Stimulated activated CD8-positive, alpha-beta memory T cell treated with anti-CD3 and anti-CD28 coated beads, Interleukin-4, amount 100 ng/mL, for 24 hours (primary cell): ENCODE measurements at regions not wholly inside any gene's neighbourhood (a gene's known extent, or its start where the extent isn't known, plus 50 kb on each side); places are given as distances from the start of the nearest gene placed in this dataset.

ENCODE experiments used
- DNase-seq: peaks from one replicate; pipeline ENCODE4 v3.0.0-alpha.2; 2020; ENCODE audit warnings: low read depth

DNA sequence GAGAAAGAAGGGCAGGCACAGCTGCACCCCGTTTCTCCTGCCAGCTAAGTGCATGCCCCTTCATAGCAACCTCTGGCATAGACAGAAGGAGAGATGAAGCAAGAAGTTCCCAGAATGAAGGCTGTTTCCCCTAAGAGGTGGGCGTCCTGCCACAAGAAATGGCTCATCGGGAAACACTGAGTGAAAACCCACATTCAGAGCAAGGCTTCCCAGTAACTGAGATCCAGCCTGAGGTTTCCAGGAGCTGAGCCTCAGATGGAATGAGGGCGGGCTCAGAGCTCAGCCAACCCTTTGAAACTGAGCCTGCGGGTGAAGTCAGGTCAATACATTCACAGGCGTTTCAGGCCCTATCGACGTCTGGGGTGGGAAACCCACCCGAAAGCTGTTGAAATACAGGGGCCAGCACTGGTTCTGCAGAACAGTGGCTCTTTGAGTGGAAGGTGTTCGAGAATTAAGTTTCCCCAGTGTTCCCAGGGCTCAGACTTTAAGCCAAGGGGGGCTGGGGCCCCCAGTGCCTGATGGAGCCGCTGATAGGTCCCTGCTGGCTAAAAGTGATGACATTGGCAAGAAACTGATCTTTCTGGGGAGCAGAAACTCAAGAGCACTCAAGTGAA, 510.2 kb downstream of the RPS24 start:
- no peak for DNase-seq

DNA sequence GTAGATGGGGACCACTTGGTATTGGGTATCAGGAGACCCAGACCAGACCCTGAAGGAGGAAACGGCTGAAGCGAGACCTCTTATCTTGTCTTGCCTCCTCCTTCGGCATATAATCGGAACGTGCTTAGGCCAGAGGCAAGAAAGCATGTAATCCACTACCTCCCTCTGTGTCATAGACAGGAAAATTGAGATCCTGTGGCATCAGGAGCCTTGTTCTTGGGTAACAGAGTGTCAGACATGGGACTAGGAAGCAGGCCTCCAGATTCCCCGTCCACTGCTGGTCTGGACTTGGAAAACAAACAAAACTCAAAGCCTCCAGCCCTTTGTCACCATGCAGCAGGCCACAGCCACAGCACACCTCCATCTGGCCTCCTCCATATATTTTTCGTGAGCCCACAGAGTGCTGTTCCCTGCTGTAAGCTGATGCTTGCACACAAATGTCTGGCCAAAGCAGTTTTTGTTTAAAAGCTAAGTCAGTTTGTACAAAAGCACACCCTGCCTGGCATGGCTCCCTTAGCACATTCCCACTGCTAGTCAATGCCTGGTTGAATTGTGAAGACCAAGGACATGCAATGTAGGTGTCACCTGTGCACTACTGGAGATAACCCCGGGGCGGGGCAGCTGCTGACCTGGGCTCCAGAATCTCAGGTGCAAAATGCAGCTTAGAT, 510.9 kb downstream of the RPS24 start:
- DNase-seq: no peak

DNA sequence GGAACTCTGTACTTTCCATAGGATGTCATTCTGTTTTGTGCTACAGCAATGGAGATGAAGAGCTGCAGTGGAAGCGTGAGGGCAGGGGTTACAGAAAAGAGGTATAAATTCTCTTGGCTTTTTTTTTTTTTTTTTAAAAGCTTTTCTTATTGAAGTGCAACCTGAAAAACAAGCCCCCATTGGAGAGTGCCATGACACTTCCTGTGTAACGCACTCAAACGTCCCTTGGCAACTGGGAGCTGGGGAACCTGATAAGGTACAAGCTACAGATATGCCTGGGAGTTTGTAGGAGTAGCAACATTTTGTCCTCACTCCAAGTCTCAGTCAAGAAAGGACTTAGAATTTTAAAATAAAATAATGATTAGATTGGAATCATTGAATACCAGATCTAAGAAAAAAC, 512.1 kb downstream of the RPS24 start:
- no peak for DNase-seq

DNA sequence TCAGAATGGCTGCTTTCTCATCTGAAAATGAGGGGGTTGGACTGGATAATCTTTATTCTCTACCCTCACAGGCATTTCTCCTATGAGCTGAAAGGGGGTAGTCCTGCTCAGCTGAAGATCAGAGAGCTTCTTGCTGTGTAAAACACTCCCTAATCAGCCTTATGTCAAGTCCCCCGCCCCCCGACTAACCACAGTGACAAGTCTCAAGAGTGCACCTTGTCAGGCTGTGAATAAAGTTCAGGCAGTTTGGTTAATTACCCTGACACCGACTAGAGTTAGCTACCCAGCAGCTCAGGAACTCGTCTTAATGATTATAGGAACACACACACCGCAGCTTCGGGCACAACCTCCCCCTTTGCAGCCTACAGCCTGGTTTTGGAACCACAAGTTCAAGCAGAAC, 513.7 kb downstream of the RPS24 start:
- DNase-seq: no peak

DNA sequence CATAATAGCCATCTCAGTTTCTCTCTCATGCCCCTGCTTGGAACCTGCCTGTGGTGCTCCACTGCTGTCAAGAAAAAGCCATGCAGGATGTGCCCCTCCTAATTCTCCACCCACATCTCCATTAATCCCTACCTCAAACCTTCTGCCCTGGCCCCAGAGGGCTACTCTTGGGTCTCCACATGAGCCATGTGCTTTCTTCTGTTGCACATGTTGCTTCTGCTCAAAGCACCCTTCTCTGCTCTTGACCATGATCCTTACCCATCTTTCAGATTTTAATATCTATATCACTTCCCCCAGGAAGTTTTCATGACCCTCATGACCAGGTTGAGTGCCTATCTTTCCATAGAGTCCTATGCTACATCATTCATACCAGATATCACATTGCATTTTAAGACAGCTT, 514.2 kb downstream of the RPS24 start:
- no peak for DNase-seq

DNA sequence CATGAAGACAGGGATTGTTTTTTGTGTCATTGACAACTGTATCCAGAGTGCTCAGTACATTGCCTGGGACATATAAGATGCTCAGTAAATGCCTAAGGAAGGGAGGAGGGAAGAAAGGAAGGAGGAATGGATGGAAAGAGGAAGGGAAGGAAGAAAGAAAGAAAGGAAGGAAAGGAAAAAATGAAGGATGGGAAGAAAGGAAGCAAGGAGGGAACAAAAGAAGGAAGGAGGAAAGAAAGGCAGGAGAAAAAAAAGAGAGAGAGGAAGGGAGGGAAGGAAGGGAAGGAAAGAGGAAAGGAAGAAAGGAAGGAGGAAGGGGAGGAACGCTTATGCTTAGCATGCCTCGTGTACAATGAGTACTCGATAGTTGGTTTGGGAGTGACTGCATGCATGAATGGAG, 514.7 kb downstream of the RPS24 start:
- no peak for DNase-seq

DNA sequence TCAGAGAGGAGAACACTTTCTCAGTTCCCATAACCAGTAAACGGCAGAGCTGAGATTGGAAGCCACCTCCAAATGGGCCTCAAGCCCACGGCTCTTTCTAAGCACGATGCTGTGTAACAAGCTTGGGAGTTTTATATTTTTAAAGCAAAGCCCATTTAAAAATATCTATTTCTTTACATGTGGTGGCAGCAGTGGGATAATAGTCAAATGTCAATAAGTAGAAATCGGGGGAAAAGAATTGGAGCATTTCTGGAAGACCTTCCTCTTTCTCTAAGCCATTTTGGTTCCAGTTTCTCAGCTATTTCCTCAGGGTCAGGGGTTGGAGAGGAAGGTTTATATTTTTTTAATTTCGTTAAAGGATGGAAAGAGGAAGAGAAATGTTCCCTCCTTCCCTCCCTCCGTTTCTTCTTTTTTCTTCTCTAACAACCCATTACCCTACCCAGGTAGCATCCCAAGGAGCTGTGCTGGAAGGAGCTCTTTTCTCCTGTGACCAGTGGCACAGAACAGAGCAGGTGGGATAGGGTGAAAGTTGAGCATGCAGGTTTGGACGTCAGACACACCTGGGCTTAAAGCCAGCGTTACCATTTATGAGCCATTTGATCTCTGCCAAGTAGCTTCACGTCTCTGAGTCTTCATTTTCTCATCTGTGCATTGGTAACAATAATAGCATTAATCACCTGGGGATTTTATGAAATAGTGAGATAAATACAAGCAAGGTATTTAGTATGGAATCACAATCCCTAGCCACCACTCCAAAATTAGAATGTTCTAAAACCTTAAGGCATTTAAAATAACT, 515.7 kb downstream of the RPS24 start:
- no peak for DNase-seq

DNA sequence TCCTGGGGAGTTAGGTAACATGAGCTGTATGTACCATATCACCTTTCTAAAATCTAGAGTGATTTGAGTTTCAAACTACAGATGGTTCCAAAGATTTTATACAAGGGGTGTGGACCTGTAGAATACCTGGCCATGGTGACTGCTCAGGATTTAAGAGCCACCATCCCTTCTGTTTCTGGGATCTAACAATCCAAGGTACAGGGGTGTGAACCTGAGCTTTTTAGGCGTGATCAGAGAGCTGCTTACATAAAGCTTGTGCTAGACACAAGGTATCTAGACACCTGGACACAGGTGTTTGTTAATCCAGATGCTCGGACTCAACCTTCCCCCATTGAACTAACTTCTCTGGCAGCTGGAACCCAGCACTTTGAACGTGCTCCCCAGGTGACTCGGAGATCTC, 516.4 kb downstream of the RPS24 start:
- no peak for DNase-seq

DNA sequence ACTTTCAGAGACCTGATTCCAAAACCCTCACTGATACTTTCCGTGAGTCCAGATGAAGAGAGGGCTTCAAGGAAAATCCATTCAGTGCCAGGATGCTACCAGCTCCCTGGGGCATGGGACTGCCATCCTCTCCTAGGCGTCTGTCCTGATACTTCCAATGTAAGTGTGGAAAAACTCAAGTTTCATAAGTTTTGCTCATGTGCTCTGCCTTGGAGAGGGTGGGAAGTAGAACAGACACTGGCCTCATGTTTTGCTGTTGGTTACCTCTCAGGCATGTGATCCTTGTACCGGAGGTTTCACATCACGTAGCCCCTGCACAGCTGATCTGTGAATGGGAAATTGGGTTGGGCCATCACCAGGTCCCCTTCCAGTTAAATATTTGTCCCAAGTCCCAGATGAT, 517.1 kb downstream of the RPS24 start:
- no peak for DNase-seq

DNA sequence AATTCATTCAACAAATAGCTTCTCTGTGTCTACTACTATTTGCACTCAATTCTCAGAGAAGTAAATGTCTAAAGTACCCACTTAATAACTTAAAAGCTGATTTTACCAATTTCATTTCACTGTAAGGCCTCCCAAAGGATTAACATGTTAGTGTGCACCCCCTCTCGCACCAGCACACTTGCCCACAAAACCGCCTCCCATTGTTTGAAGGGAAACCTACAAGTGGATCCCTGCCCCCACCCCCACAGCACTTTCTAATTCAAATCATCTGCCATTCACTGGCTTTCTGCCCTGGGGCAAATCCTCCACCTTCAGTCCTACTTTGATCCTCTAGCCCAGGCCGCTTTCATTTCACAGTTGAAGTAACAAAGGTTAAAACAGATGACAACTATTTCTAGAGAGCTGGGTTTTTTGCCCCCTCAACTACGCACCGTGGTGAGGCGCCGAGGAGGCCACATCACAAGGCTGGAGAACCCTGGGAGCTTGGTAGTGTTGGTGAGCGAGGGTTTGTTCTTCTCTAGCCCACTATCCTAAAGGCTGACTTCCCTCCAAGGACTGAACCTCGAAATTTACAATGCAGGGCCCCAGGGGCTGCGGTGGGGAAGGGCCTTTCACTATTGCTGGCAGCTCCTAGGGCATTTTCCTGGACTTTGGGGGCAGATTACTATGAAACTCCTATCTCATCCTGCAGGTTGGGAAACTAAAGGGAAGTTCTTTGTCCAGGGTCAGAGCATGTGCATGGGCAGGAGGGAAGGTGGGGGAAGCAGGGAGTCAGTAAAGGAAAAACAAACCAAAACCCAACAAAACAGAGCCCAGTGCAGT, 517.4 kb upstream of the ZMIZ1 start:
- no peak for DNase-seq

DNA sequence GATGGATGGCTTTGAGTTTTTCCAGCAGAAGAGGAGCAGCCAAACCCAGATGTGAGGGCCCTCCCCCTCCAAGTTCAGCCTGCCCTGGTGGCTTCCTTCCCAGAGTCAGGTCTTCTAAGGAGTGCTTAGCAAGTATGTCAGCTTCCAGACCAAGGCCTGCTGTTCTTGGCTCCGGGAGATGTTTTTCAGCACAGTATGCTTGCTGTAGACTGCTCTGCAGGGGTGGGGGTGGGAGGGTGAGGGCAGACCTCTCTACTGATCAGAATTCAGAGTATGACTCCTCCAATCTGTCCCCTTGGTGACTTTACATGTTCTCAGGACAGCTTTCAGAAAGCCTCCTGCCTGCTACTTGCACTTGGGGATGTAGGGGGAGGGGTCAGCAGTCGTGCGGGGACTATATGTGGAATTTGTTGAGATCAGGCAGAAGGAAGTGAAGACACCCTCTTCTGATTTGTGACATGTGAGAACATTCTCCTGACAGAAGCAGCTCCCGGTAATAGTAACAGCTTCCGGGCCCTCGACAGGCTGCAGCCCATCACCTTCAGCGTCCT, 516.4 kb upstream of the ZMIZ1 start:
- no peak for DNase-seq

DNA sequence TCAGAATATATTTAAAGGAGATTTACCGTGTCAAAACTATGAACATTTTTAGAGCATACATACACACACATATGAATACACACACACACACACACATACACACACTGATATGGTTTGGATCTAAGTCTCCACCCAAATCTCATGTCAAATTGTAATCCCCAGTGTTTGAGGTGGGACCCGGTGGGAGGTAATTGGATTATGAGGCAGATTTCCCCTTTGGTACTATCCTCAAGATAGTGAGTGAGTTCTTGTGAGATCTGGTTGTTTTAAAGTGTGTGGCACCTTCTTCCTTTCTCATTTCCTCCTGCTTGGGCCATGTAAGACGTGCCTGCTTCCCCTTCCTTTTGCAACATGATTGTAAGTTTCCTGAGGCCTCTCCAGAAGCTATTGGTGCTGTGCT, 515.0 kb upstream of the ZMIZ1 start:
- no peak for DNase-seq

DNA sequence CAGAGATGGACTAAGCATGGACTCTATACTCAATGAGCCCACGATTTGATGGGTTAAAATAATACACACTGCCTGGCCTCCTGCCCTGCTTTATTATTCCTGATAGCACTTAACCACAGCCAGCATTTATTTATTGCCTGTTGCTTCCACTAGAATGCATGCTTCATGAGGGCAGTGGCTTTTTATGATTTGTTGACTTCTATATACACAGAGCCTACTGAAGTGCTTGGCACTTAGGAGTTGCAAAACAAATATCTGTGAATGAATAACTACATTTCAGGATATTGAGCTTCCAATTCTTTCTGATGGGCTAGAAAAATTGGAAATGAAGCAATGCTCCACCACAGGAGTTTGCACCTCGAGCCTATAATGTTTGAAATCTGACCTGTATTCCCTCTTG, 513.6 kb upstream of the ZMIZ1 start:
- DNase-seq: no peak

DNA sequence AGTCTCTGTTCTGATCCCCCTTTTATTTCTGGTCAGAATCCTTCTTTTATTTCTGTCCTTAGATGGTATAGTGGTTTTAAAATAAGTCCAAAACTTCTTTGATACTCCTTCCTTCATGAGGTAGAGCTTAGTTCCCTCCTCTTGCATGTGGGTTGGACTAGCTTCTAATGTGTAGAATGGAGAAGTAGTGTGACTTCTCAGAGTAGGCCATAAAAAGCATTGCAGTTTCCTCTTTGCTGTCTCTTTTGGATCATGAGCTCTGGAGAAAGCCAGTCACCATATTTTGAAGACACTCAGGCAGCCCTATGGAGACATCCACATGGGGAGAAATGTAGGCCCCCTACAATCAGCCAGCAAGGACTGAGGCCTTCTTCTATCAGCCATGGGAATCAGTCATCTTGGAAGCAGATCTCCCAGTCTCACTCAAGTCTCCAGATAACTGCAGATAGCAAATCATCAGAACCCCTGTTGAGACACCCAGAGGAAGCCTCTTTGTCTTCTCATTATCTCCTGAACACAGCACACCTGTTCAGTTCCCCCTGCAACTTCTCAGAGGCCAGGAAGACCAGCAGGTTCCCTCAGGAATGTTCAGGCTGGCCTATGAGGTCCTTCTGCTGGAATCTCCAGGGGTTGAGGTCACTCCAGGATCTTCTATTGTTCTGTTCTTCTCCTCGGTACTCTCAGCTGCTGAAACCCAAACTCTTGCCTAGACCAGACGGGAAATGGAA, 511.9 kb upstream of the ZMIZ1 start:
- no peak for DNase-seq

DNA sequence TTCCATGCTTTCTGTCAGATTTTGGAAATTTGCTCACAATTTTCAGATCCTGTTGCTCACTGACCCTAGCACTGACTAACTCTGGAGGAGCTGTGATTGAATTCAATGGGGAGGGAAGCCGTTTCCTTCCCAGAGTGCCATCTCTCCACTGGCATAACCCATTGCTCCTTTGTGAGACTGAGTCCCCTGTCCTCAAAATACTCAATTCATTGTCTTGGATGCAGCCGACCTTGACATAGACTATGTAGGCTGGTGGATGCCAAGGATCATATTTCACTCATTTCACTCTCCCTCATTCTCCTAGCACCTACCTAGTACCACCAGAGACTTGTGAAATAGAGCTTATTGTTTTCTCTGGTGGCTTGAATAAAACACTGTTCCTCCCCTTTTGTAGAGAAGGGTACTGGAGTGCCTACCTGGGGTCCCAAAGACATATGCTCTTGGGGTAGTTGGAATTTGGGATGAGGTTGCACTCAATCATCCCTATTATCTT, 511.3 kb upstream of the ZMIZ1 start:
- DNase-seq: no peak

DNA sequence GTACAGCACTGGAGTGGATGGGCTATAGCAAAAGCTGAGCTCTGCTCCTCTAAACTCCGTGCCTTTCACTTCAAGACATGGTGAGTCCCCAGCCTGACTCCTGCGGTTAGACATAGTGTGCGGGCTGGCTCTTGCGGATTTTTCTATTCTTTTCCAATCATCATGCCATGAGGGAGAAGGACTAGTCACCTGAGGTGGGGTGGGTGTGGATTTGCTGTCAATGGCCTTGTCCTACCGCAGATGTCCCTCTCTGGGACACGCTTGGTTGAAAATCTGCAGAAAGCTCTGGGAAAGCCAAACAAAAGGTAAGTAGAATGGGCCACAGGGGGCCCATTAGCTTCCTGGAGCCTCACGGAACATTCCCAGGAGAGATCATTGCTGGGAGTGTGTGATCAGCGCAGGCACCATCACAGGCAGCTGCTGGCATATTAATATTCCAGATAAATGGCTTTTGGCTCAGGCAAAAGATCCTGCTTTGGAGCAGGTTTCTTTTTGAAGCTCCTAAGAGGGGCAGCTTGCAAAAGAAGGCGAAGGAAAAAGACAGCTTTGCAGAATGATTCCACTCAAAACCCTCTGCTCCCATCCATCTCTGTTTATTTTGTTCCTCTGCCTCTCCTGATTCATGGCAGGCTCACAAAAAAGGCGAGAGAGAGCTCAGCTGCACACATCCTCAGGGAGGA, 509.0 kb upstream of the ZMIZ1 start:
- no peak for DNase-seq

DNA sequence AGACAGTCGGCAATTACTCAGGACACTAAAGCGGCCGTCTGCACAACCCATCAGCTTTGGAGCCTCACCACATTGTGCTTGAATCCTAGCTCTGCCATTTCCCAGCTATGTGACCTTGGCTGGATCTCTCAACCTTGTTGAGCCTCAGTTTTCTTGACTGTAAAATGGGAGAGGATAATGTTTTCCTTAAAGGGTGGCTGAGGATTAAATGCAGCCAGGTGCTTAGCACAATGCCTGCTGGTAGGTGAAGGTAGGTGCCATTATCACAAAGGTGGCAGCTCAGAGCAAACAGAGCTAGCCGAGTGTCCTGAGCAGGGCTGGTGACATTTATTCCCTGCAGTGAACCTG, 508.5 kb upstream of the ZMIZ1 start:
- no peak for DNase-seq

DNA sequence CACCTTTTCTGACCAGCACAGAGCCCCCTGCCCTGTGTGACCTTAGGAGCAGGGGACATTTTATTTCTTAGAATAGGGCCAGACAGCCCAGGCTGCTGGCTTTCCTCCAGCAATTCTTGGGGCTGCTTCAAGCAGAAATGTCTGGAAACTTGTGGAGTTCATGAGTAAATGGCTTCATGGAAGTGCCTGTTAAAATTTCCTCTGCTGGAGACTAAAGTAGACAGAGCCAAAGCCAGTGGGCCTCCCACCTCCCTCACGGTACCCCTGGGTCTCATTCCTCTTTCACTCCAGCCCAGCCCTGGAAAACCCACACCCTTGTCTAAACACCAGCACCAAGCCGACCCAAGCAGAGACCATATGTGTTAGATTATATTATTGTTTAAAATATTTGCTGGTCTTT, 505.5 kb upstream of the ZMIZ1 start:
- no peak for DNase-seq

DNA sequence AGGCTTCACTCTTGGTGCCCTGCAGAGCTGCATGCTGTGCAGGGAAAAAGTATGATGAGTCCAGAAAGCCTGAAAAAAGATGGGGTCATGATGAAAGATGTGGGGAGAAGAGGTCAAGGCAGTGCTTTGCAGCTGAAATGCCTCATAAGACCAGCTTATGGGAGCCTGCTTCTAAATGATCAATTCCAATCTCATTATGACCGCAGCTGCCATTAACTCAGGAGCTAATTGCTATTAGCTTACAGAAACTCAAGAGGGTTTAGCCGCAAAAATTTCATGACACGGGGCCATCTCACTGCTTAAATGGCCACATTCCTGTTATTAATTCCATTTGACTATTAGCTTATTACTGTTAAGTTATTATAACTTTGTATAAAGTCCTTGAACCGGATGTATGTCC, 502.9 kb upstream of the ZMIZ1 start:
- DNase-seq: no peak

DNA sequence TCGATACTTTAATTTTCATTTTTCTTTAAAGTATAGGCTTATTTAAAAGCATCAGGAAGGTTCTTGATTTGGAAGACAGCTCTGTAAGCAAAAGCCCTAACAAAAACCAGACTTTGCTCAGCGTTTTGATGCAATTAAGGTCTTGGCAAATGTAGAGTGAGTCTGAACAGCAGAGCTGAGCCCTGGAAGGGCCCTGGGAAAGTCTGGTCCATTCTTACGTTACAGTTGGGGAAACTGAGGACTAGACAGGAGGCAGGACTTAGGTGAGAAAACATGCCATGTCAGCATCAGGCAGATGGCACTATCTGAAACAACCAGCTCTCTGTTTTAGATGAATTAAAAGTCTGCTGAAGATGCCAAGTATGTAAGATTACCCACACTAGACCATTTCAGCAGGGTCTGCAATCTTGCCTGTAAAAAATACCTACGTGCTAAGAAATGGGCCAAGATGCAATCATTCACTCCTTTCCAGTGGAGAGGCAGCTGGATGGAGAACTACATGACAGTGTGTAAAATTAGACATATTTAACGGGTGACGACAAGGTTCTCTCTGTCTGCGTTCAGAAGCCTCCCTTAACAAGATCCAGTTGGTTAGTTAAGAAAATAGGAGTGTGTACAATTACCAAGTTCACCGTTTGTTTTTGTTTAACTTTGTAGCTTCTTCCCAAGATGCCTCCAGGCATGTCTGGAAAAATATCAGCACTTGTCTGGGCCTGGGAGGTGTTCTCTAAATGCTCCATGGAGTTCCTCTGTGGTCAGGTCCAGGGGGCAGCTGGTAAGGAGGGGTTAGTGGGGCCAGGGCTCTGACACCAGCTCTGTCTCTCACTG, 502.3 kb upstream of the ZMIZ1 start:
- DNase-seq: no peak
